Lung (tissue), 11 donors: ENCODE measurements at regions not wholly inside any gene's neighbourhood (a gene's known extent, or its start where the extent isn't known, plus 50 kb on each side); places are given as distances from the start of the nearest gene placed in this dataset.
"Not testable (repeated sequence)": the region's sequence is repeated elsewhere in the genome, so short reads cannot be mapped to it uniquely, and the experiment has no call there.

Experiments used
- ATAC-seq: fragments of 200-7000 bp; cut with Tn5 transposase; one replicate; pipeline ENCODE4 v1.9.1; 2020; ENCODE audit warnings: moderate number of reproducible peaks; ENCODE audit not compliant: insufficient read depth, low FRiP score
- DNase-seq, 3 donors: peaks; one replicate each; pipeline ENCODE4 v3.0.0-alpha.2; 2013 to 2017
- H3K27ac ChIP-seq, 2 donors: one replicate each; pipeline ENCODE4 v1.5.1; 2013; ENCODE audit warnings: mild to moderate bottlenecking in 2 of 2, moderate library complexity in 2 of 2, control low read depth in 1 of 2, inconsistent platforms in 1 of 2, low read depth in 1 of 2, low read length in 1 of 2
- H3K27me3 ChIP-seq, 3 donors: one replicate each; pipeline ENCODE4 v1.5.1; 2013; ENCODE audit warnings: low read length in 2 of 3; ENCODE audit not compliant: control insufficient read depth in 3 of 3, insufficient read depth in 3 of 3
- H3K36me3 ChIP-seq, 4 donors: one replicate each; pipeline ENCODE4 v1.5.1; 2013; ENCODE audit warnings: low read length in 4 of 4, mild to moderate bottlenecking in 1 of 4, moderate library complexity in 1 of 4; ENCODE audit not compliant: control insufficient read depth in 4 of 4, insufficient read depth in 4 of 4
- H3K4me1 ChIP-seq, 5 donors: one replicate each; pipeline ENCODE4 v1.5.1; 2013; ENCODE audit warnings: low read length in 5 of 5, mild to moderate bottlenecking in 2 of 5, moderate library complexity in 1 of 5; ENCODE audit not compliant: control insufficient read depth in 5 of 5, insufficient read depth in 5 of 5
- H3K4me3 ChIP-seq: one replicate; pipeline ENCODE4 v1.5.1; 2013; ENCODE audit warnings: mild to moderate bottlenecking, control low read depth, moderate library complexity
- H3K9ac ChIP-seq, 2 donors: one replicate each; pipeline ENCODE4 v1.5.1; 2013; ENCODE audit warnings: low read length in 2 of 2, control low read depth in 1 of 2; ENCODE audit not compliant: insufficient read depth in 1 of 2
- H3K9me3 ChIP-seq, 4 donors: one replicate each; pipeline ENCODE4 v1.5.1; 2013; ENCODE audit warnings: low read length in 3 of 4, mild to moderate bottlenecking in 1 of 4, moderate library complexity in 1 of 4; ENCODE audit not compliant: control insufficient read depth in 4 of 4, insufficient read depth in 3 of 4
- CTCF ChIP-seq: IDR thresholded peaks from 2 replicates; pipeline ENCODE4 v1.5.1; 2012; ENCODE audit warnings: mild to moderate bottlenecking; ENCODE audit errors: control extremely low read depth, extremely low read depth
- WGBS, 2 donors: extraction: QIAGEN DNeasy Blood & Tissue Kit; methylation state at CpG; one replicate each; pipeline ENCODE4 v1.1.7; 2013; 5-methylcytosine and 5-hydroxymethylcytosine counted together
- donor health status: control.
- donor health status: control.
- donor health status: Bipolar disorder and iron deficiency.
- donor health status: healthy.
- donor health status: DM: yes; HTN: yes; CAD: no.

- Histone ChIP-seq H3K9me3 (no peaks in the 10 kb centered on the region), H3K4me1 (no peaks in the 10 kb centered on the region), H3K27ac (no peak overlapping the region), H3K4me3 (no peak overlapping the region), H3K36me3 (no peaks in the 10 kb centered on the region), H3K9ac (no peak overlapping the region), H3K27me3 (no peaks in the 10 kb centered on the region)
- DNase-seq (no peak), ATAC-seq (no peak)
- WGBS, 2 donors: 82 to 83% methylated on average over 8 of the region's 8 CpGs
- no peak for TF ChIP-seq CTCF
These were observed 61.9 kb upstream of the ATXN1 start for GRCh38 chr6:16822975-16823717.

- 94 to 95% methylated on average over 2 of the region's 2 CpGs for WGBS, 2 donors
- Histone ChIP-seq H3K4me1 (no peaks in the 10 kb centered on the region), H3K9ac (no peak overlapping the region), H3K9me3 (no peaks in the 10 kb centered on the region), H3K4me3 (no peak overlapping the region), H3K36me3 (no peaks in the 10 kb centered on the region), H3K27ac (no peak overlapping the region), H3K27me3 (no peaks in the 10 kb centered on the region)
- ATAC-seq (no peak), DNase-seq (no peak)
- no peak for TF ChIP-seq CTCF
These were observed 61.3 kb upstream of the ATXN1 start for GRCh38 chr6:16822529-16822928.

- no peaks in the 10 kb centered on the region for H3K9me3 ChIP-seq
- no peak for TF ChIP-seq CTCF
- no peaks in the 10 kb centered on the region for H3K4me1 ChIP-seq
- 84 to 93% methylated on average over 5 of the region's 5 CpGs for WGBS, 2 donors
- ATAC-seq: no peak
- H3K36me3 ChIP-seq: no peaks in the 10 kb centered on the region
- H3K9ac ChIP-seq: no peak overlapping the region
- no peak for DNase-seq
- H3K27ac ChIP-seq: no peak overlapping the region
- no peaks in the 10 kb centered on the region for H3K27me3 ChIP-seq
- no peak overlapping the region for H3K4me3 ChIP-seq
These were observed 60.6 kb upstream of the ATXN1 start for GRCh38 chr6:16821834-16822264.

- not testable (repeated sequence) for ATAC-seq, H3K36me3 ChIP-seq, DNase-seq, H3K9ac ChIP-seq, H3K27ac ChIP-seq, H3K4me1 ChIP-seq, H3K9me3 ChIP-seq, H3K4me3 ChIP-seq, H3K27me3 ChIP-seq
- WGBS, 2 donors: 95 to 99% methylated on average over 3 of the region's 3 CpGs
These were observed 59.0 kb upstream of the ATXN1 start for GRCh38 chr6:16820262-16820661.
